Activated CD4-positive, CD25-positive, alpha-beta regulatory T cell (primary cell): ENCODE measurements at regions not wholly inside any gene's neighbourhood (a gene's known extent, or its start where the extent isn't known, plus 50 kb on each side); places are given as distances from the start of the nearest gene placed in this dataset.

Experiments
- DNase-seq, 4 experiments: peaks; one replicate each; lab custom pipeline; 2025; lab: John Stamatoyannopoulos, UW

DNA sequence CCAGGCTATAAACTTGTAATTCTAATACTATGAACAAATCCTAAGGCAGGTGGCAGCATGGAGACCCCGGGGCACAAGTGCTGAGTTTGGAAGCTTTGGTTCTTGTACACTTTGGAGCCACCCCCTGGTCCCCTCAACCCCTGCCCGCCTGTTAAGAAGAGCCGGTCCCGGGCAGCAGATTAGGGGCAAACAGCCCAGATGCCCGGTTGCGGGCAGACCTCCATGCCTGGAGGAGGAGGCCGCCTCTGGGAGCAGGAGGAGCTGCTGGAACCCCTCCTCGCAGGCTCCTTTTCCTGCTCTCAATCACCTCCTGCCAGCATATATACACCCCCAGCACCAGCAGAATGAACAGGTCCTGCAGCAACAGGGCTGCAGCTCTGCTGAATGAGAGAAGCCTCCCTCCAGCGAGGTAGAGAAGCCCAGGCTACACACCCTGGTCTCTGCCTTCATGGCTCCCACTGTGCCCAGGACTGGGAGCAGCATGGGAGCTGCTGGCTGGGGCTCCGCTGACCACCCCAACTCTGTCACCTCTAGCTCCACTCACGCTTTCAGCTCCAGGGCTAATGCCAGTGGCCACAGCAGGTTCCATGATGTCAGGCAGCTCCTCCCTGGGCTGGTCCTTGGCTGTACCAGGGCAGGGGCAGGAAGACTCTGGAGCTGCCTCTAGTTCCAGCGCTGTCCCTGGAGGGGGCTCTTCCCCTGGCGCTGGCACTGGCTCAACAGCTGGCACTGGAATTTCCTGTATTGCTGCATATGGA, 1713.5 kb upstream of the ACO1 start:
- DNase-seq: no peak

DNA sequence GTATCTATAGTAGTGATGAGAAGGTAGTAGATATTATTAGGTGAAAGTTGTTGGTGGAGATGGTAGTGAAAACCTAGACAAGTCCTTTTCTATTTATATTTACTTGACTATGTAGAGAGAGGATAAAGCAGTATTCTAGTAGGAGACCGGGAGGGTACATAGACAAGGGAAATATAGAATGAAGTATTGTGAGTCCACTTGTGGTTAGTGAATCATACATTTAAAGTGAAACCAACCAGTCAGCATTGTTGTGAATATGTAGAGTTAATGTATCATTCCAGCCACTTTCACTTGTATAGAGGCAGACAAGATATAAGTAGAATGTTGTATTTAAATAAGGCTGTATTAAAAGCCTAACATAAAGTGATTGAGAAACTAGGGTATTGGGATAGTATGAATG, 1711.3 kb upstream of the ACO1 start:
- DNase-seq: no peak

- DNase-seq: no peak
These were observed 1707.8 kb upstream of the ACO1 start for GRCh38 chr9:30676651-30677050.

- no peak for DNase-seq
These were observed 1707.2 kb upstream of the ACO1 start for GRCh38 chr9:30677221-30677620.

GRCh38 chr9:30688801-30689200, 1695.6 kb upstream of the ACO1 start:
- no peak for DNase-seq

GRCh38 chr9:30697958-30698357, 1686.5 kb upstream of the ACO1 start:
- no peak for DNase-seq

GRCh38 chr9:30711591-30711990, 1672.9 kb upstream of the ACO1 start:
- no peak for DNase-seq

DNA sequence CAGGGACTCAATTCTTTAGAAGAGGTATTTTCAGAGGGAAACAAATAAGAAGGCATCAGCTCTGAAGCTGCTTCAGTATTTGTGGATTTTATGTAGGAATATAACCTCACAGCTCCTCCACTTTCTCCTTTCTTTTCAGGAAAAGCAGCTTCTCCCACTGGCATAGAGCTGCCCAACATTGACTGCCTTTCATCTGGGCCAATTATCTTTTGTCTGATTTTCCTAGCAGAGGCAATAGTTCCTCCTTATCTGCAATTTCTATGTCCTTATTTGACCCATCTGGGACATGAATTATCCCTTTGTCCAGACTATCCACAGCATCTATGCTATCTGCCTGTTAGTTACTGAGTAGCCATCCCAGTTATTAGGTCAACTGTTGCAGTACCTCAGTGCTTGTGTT, 1671.2 kb upstream of the ACO1 start:
- DNase-seq: no peak

DNA sequence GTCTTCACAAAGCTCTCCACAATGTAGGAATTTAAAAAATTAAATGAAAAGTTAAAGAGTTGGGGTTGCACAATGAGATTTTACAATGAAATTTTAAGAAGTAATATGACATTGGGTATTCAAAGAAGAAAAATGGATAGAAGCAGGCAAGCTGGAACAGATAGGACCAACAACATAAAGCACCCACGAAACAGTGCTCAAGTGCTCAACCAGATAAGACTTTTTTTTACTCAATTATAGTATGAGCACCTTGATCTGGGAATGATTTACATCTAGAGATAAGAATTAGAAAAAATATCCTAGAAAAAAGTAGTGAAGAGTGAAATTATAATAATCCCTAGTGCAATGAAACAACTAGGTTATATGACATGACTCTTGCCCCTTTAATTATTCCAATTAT, 1670.1 kb upstream of the ACO1 start:
- DNase-seq: no peak

- DNase-seq: no peak
These were observed 1666.0 kb upstream of the ACO1 start for GRCh38 chr9:30718483-30718882.

DNA sequence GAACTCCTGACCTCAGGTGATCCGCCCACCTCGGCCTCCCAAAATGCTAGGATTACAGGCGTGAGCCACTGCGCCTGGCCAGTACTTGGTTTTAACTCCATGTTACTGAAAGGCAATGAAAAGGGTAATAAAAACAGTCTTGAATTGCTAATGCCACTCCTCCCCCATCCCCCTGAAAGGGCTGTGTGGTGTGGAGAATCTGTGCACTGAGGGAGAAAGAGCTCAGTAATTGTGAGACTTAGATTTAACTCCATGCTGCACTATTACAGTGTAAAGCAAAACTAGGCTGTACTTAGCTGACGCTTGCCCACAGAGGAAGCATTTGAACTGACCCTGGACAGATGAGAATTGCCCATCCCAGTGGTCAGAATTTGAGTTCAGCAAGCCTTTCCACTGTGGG, 1662.4 kb upstream of the ACO1 start:
- DNase-seq: no peak

DNA sequence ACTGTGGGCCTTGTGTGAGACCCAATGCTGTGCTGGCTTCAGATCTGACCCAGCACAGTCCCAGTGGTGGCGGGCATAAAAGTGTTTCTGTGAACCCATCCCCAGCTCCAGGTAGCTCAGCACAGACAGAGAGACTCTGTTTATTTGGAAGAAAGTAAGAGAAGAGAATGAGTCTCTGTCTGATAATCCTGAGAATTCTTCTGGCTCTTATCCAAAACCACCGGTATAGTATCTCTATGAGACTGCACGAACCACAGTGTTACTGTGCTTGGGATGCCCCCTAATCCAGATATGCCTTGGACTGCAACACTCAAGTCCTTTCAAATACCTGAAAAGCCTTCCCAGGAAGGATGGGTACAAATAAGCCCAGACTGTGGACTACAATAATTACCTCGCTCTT, 1660.8 kb upstream of the ACO1 start:
- DNase-seq: no peak

- DNase-seq: no peak
These were observed 1652.4 kb upstream of the ACO1 start for GRCh38 chr9:30732060-30732459.

GRCh38 chr9:30744871-30745270, 1639.6 kb upstream of the ACO1 start:
- DNase-seq: no peak

GRCh38 chr9:30746589-30746988, 1637.9 kb upstream of the ACO1 start:
- DNase-seq: no peak

GRCh38 chr9:30757723-30758122, 1626.7 kb upstream of the ACO1 start:
- DNase-seq: no peak

- no peak for DNase-seq
These were observed 1625.6 kb upstream of the ACO1 start for GRCh38 chr9:30758726-30759446.

DNA sequence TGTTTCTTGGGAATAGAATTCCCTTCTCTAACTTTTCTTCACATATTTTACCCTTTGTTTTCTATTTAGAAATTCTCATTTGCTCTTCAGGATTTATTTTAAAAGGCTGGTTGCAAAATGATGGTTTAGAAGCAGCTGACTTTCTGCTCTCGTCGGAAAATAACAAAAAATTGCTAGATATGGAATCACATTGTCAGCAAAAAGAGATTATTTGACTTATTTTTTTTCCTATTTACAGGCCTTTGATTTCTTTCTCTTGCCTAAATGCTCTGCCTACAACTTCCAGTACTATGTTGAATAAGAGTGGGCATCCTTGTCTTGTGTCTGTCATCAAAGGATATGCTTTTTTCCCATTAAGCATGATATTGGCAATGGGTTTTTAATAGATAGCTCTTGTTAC, 1619.1 kb upstream of the ACO1 start:
- DNase-seq: no peak

GRCh38 chr9:30771163-30771708, 1613.2 kb upstream of the ACO1 start:
- DNase-seq: no peak

DNA sequence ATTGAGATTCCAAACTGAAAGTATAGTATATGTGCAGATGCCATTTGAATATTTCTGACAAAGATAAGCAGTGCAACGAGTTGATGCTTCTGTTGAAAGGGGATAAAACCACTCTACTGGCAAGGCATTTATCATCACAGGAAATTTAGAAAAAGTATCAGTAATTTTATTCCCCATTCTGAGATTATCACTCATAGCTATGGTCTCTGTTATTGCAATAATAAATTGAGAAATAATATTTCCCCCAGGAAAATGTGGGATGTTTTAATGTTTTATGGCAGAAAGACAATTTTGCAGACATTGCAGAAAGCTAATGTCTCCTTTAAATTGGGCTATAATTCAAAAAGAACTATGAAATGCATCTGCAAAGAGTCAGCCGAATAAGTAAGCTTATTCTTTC, 1612.7 kb upstream of the ACO1 start:
- DNase-seq: no peak

DNA sequence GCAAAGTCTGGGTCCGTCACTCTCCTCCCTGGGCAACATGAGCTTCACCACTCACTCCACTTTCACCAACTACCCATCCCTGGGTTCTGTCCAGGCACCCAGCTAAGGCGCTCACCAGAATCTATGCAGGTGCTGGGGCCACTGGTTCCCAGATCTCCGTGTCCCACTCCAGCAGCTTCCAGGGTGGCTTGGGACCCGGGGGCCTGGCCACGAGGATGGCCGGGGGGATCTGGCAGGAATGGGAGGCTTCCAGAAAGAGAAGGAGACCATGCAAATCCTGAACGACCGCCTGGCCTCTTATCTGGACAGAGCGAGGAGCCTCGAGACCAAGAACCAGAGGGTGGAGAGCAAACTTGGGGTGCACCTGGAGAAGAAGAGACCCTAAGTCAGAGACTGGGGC, 1611.0 kb upstream of the ACO1 start:
- DNase-seq: no peak

- DNase-seq: no peak
These were observed 1610.1 kb upstream of the ACO1 start for GRCh38 chr9:30774326-30774725.

DNA sequence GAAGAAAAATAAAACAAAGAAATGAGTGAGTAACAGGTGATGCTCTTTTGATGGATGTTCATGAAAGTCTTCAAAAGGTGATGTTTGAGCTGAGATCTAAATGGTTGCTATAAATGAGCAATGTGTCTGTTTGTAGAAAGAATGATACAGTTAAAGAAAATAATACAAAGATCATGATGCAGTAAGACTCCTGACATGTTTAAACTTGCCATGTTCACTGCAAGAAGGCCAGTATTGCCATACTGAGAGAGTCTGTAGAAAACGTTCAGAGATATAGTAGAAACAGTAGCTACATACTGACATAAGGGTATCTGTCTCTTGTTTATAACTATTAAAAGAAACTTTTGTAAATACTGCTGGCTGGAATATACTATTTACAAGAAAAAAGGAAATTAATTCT, 1609.2 kb upstream of the ACO1 start:
- no peak for DNase-seq

DNA sequence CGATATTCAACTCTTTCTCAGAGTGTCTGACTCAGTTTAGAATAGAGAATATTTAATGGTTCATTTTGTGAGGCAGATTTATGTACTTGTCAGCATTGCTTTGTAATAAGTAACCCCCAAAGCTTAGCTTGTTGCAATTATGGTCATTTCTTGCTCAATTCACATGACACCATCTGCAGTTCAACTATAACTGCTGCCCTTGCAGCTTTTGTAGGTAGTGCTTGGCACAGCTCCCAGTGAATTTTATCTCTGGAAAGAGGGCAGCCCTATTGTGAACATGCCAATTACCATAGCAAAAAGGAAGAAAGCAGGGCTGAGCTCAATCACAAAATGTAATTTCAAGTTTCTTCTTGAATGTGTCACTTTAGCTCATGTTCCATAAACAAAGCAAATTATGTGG, 1587.7 kb upstream of the ACO1 start:
- no peak for DNase-seq
